ENCODE measurements at regions not wholly inside any gene's neighbourhood (a gene's known extent, or its start where the extent isn't known, plus 50 kb on each side); places are given as distances from the start of the nearest gene placed in this dataset.

GRCh38 chr17:79669861-79670260 lies 59.0 kb upstream of the RBFOX3 start:
- TF ChIP-seq CTCF (IDR thresholded peaks at IDR 0.05) (no peak), POLR2A (IDR thresholded peaks at IDR 0.05) (no peak)

All from heart left ventricle (tissue), 13 donors.